ENCODE measurements at regions not wholly inside any gene's neighbourhood (a gene's known extent, or its start where the extent isn't known, plus 50 kb on each side); places are given as distances from the start of the nearest gene placed in this dataset.
"Not testable (repeated sequence)": the region's sequence is repeated elsewhere in the genome, so short reads cannot be mapped to it uniquely, and the experiment has no call there.

- DNase-seq (ENCODE audit: low read depth) = no peak
- H3K4me3 ChIP-seq (ENCODE audit: low read depth, low read length) = no peak overlapping the region
- TF ChIP-seq CTCF (IDR thresholded peaks at IDR 0.05; ENCODE audit: insufficient read depth, low read depth, low read length) = no peak
These were observed 1247.0 kb upstream of the GYPC start for GRCh38 chr2:125408874-125409538.

- H3K4me3 ChIP-seq (ENCODE audit: low read depth, low read length) = no peak overlapping the region
- no peak for TF ChIP-seq CTCF (IDR thresholded peaks at IDR 0.05; ENCODE audit: insufficient read depth, low read depth, low read length)
- no peak for DNase-seq (ENCODE audit: low read depth)
These were observed 1237.5 kb upstream of the GYPC start for GRCh38 chr2:125418483-125418882.

GRCh38 chr2:125422198-125422770, 1233.7 kb upstream of the GYPC start:
- H3K4me3 ChIP-seq (ENCODE audit: low read depth, low read length) = not testable (repeated sequence)

GRCh38 chr2:125424266-125424785, 1231.6 kb upstream of the GYPC start:
- no peak for TF ChIP-seq CTCF (IDR thresholded peaks at IDR 0.05; ENCODE audit: insufficient read depth, low read depth, low read length)
- DNase-seq (ENCODE audit: low read depth) = no peak
- no peak overlapping the region for H3K4me3 ChIP-seq (ENCODE audit: low read depth, low read length)

More at GRCh38 chr2:125422198-125422770, 1233.7 kb upstream of the GYPC start:
- not testable (repeated sequence) for DNase-seq (ENCODE audit: low read depth)

- H3K4me3 ChIP-seq (ENCODE audit: low read depth, low read length) = no peak overlapping the region
- TF ChIP-seq CTCF (IDR thresholded peaks at IDR 0.05; ENCODE audit: insufficient read depth, low read depth, low read length) = no peak
- no peak for DNase-seq (ENCODE audit: low read depth)
These were observed 1228.1 kb upstream of the GYPC start for GRCh38 chr2:125427721-125428315.

GRCh38 chr2:125444106-125444505, 1211.9 kb upstream of the GYPC start:
- TF ChIP-seq CTCF (IDR thresholded peaks at IDR 0.05; ENCODE audit: insufficient read depth, low read depth, low read length) = no peak
- no peak overlapping the region for H3K4me3 ChIP-seq (ENCODE audit: low read depth, low read length)
- DNase-seq (ENCODE audit: low read depth) = no peak

- no peak overlapping the region for H3K4me3 ChIP-seq (ENCODE audit: low read depth, low read length)
These were observed 1210.5 kb upstream of the GYPC start for GRCh38 chr2:125445495-125445894.

More at GRCh38 chr2:125445495-125445894, 1210.5 kb upstream of the GYPC start:
- DNase-seq (ENCODE audit: low read depth) = no peak
- TF ChIP-seq CTCF (IDR thresholded peaks at IDR 0.05; ENCODE audit: insufficient read depth, low read depth, low read length) = no peak
